Osteoblast (primary cell): ENCODE measurements at regions not wholly inside any gene's neighbourhood (a gene's known extent, or its start where the extent isn't known, plus 50 kb on each side); places are given as distances from the start of the nearest gene placed in this dataset.

Experiments used
- DNase-seq: peaks from one replicate; pipeline ENCODE4 v3.0.0; 2011; ENCODE audit warnings: low spot score, mixed read lengths; ENCODE audit not compliant: insufficient read length; ENCODE audit errors: missing footprints
- H2AFZ ChIP-seq: 2 replicates; pipeline ENCODE4 v1.6.0; 2011; ENCODE audit warnings: mild to moderate bottlenecking, low read length
- H3K27ac ChIP-seq: 2 replicates; pipeline ENCODE4 v1.5.1; 2011; ENCODE audit warnings: mild to moderate bottlenecking, low read depth, low read length, moderate library complexity
- H3K27me3 ChIP-seq: 2 replicates; pipeline ENCODE4 v1.6.0; 2012; ENCODE audit warnings: mild to moderate bottlenecking, control low read depth, inconsistent platforms, low read length, moderate library complexity; ENCODE audit not compliant: insufficient read depth
- H3K36me3 ChIP-seq: 2 replicates; pipeline ENCODE4 v1.5.1; 2011; ENCODE audit warnings: mild to moderate bottlenecking, low read length, control low read depth, moderate library complexity; ENCODE audit not compliant: insufficient read depth
- H3K4me1 ChIP-seq: 2 replicates; pipeline ENCODE4 v1.5.1; 2011; ENCODE audit warnings: mild to moderate bottlenecking, low read length, control low read depth, moderate library complexity; ENCODE audit not compliant: insufficient read depth
- H3K4me2 ChIP-seq: 2 replicates; pipeline ENCODE4 v1.6.0; 2011; ENCODE audit warnings: mild to moderate bottlenecking, low read length; ENCODE audit not compliant: insufficient read depth
- H3K4me3 ChIP-seq: fragments of 200-600 bp; sonication (generic); 3 replicates; pipeline ENCODE4 v1.5.1; 2012; ENCODE audit warnings: mild to moderate bottlenecking, low read length, inconsistent platforms; ENCODE audit not compliant: insufficient read depth
- H3K79me2 ChIP-seq: 2 replicates; pipeline ENCODE4 v1.6.0; 2012; ENCODE audit warnings: mild to moderate bottlenecking, low read length, control low read depth, inconsistent platforms; ENCODE audit not compliant: insufficient read depth
- H3K9me3 ChIP-seq: 2 replicates; pipeline ENCODE4 v1.5.1; 2011; ENCODE audit warnings: low read depth, low read length, control low read depth
- H4K20me1 ChIP-seq: 2 replicates; pipeline ENCODE4 v1.6.0; 2012; ENCODE audit warnings: mild to moderate bottlenecking, low read length, control low read depth; ENCODE audit not compliant: insufficient read depth
- TF ChIP-seq, protein P1 (sequence below): IDR thresholded peaks from 2 replicates; pipeline ENCODE4 v1.5.1; 2011; ENCODE audit warnings: mild to moderate bottlenecking, low read depth, low read length, moderate library complexity; ENCODE audit errors: extremely low read depth

DNA sequence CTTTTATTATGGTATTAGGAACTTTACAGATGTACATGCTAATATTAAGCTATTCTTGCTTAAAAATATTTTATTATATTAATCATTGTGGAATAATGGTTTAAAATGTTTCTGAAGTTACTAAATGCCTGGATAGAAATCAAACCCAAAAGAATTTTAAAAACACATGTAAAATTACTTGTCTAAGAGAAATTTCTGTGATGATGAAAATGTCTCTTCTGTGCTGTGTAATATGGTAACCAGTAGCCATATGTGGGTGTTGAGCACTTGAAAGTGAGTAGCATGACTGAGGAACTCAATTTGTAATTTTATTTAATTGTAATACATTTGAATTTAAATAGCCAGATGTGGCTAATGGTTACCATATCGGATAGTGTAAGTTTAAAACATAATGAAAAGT is 66.7 kb upstream of the HSPB3 start:
- no peak for DNase-seq
- Histone ChIP-seq H3K9me3 (no peaks in the 10 kb centered on the region), H3K36me3 (no peaks in the 10 kb centered on the region), H3K4me1 (peaks cover 15% of the 10 kb centered on the region), H3K79me2 (no peaks in the 10 kb centered on the region), H3K4me2 (no peak overlapping the region), H3K4me3 (no peak overlapping the region), H2AFZ (no peak overlapping the region), H4K20me1 (no peaks in the 10 kb centered on the region), H3K27me3 (no peaks in the 10 kb centered on the region), H3K27ac (peak overlapping the region; percentile 45)
- TF ChIP-seq, protein P1, sequence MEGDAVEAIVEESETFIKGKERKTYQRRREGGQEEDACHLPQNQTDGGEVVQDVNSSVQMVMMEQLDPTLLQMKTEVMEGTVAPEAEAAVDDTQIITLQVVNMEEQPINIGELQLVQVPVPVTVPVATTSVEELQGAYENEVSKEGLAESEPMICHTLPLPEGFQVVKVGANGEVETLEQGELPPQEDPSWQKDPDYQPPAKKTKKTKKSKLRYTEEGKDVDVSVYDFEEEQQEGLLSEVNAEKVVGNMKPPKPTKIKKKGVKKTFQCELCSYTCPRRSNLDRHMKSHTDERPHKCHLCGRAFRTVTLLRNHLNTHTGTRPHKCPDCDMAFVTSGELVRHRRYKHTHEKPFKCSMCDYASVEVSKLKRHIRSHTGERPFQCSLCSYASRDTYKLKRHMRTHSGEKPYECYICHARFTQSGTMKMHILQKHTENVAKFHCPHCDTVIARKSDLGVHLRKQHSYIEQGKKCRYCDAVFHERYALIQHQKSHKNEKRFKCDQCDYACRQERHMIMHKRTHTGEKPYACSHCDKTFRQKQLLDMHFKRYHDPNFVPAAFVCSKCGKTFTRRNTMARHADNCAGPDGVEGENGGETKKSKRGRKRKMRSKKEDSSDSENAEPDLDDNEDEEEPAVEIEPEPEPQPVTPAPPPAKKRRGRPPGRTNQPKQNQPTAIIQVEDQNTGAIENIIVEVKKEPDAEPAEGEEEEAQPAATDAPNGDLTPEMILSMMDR, result no peak

DNA sequence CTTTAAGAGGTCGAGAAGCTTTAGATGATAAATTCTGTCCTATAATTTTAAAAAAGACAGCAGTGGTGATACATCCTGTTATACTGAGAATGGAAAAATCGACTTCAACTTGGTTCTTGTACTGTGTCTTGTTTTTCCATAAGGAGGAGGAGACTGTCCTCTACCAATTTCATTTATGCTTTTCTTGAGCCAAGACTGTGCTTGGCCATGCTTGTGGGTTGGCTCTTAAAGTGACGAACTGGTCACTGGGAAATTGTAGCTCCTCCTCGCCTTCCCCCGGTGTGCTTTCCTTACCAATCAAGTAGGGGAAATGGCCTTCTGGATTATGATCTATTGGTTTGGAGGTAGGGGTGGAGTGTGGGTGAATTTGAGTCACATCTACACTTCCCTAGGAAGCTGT is 67.1 kb upstream of the HSPB3 start:
- H3K4me1 ChIP-seq, result peaks cover 15% of the 10 kb centered on the region

DNA sequence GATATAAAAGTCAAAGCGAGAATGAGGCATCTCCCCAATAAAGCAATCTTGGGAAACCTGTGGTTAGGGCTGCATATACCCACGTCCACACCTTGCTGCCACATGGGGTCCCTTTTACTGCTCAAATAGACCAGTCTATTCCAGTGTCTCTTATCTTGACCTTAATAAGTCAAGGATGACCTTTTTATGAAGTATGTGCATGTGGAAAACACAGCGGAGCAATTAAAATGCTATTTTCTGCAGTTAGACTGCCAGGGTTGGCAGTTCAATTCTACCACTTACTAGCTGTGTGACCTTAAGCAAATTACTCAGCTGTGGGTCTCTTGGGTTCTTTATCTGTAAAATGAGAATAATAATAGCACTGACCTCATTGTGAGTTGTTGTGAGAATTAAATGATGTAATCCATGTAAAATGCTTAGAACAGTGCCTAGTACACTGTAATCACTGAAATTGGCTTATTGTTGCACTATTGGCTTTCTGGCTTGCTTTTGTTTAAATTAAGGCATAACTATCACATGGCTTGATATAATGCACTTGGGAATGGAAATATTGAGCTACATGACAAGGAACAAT is 67.8 kb upstream of the HSPB3 start:
- peak overlapping the region; percentile 45 for H3K27ac ChIP-seq
- TF ChIP-seq, protein P1, result no peak
- H3K4me1 ChIP-seq, result peaks cover 15% of the 10 kb centered on the region
- no peaks in the 10 kb centered on the region for H3K9me3 ChIP-seq
- no peaks in the 10 kb centered on the region for H3K79me2 ChIP-seq
- H3K27me3 ChIP-seq, result no peaks in the 10 kb centered on the region
- H3K4me3 ChIP-seq, result no peak overlapping the region
- no peak overlapping the region for H3K4me2 ChIP-seq
- H2AFZ ChIP-seq, result no peak overlapping the region
- H3K36me3 ChIP-seq, result no peaks in the 10 kb centered on the region
- no peaks in the 10 kb centered on the region for H4K20me1 ChIP-seq
- peak; percentile 81 for DNase-seq

More for the DNA sequence above, 67.1 kb upstream of the HSPB3 start:
- H3K9me3 ChIP-seq, result no peaks in the 10 kb centered on the region
- H3K27ac ChIP-seq, result peak overlapping the region; percentile 45
- no peaks in the 10 kb centered on the region for H3K36me3 ChIP-seq
- no peak overlapping the region for H3K4me2 ChIP-seq
- no peaks in the 10 kb centered on the region for H3K27me3 ChIP-seq
- H3K79me2 ChIP-seq, result no peaks in the 10 kb centered on the region
- TF ChIP-seq, protein P1, result no peak
- no peak for DNase-seq
- H2AFZ ChIP-seq, result no peak overlapping the region
- H4K20me1 ChIP-seq, result no peaks in the 10 kb centered on the region
- no peak overlapping the region for H3K4me3 ChIP-seq

DNA sequence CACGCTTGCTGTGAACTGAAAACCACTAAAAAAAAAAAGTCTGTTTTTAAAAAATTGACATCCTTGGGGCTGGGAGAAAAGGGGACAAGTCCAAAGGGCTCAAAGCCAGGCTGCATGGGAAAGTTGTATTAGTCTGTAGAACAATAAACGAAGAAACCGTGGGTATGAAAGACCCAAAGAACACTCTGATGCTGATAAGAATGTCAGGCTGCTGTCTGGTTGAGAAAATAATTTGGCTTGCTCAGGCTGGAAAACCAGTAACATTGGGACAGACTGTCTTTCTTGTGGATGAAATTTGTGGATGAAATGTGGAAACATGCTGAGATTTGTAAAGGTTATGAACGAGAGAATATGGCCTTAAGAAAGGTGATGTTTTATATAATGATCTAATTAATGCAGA is 68.5 kb upstream of the HSPB3 start:
- TF ChIP-seq, protein P1, result no peak
- DNase-seq, result no peak
- no peaks in the 10 kb centered on the region for H3K79me2 ChIP-seq
- no peaks in the 10 kb centered on the region for H3K9me3 ChIP-seq
- H3K27me3 ChIP-seq, result no peaks in the 10 kb centered on the region
- no peaks in the 10 kb centered on the region for H4K20me1 ChIP-seq
- H3K4me1 ChIP-seq, result peaks cover 15% of the 10 kb centered on the region
- no peak overlapping the region for H3K27ac ChIP-seq
- H3K4me3 ChIP-seq, result no peak overlapping the region
- H3K4me2 ChIP-seq, result no peak overlapping the region
- no peaks in the 10 kb centered on the region for H3K36me3 ChIP-seq
- H2AFZ ChIP-seq, result no peak overlapping the region
